GM18907 (cell line): ENCODE measurements at regions not wholly inside any gene's neighbourhood (a gene's known extent, or its start where the extent isn't known, plus 50 kb on each side); places are given as distances from the start of the nearest gene placed in this dataset.
"Not testable (repeated sequence)": the region's sequence is repeated elsewhere in the genome, so short reads cannot be mapped to it uniquely, and the experiment has no call there.

ENCODE experiments used
- ATAC-seq: cut with Tn5 transposase; IDR thresholded peaks from one replicate; pipeline ENCODE4 v1.9.1; 2021; ENCODE audit warnings: mild to moderate bottlenecking, moderate library complexity; ENCODE audit not compliant: unreplicated experiment

GRCh38 chr5:74500110-74500917 lies 140.2 kb downstream of the ENC1 start:
- no peak for ATAC-seq

- ATAC-seq = no peak
These were observed 141.1 kb downstream of the ENC1 start for GRCh38 chr5:74499256-74500050.

- ATAC-seq = no peak
These were observed 142.8 kb downstream of the ENC1 start for GRCh38 chr5:74497706-74498105.

- ATAC-seq = no peak
These were observed 147.1 kb downstream of the ENC1 start for GRCh38 chr5:74493411-74493810.

- no peak for ATAC-seq
These were observed 148.3 kb downstream of the ENC1 start for GRCh38 chr5:74492230-74492629.

- no peak for ATAC-seq
These were observed 148.9 kb downstream of the ENC1 start for GRCh38 chr5:74491586-74491985.

GRCh38 chr5:74490814-74491213 lies 149.7 kb downstream of the ENC1 start:
- peak; percentile 98 for ATAC-seq

GRCh38 chr5:74482990-74483389 lies 157.5 kb downstream of the ENC1 start:
- ATAC-seq = no peak

- no peak for ATAC-seq
These were observed 158.0 kb downstream of the ENC1 start for GRCh38 chr5:74482523-74482922.

GRCh38 chr5:74481357-74481756 lies 159.2 kb downstream of the ENC1 start:
- ATAC-seq = not testable (repeated sequence)

- ATAC-seq = no peak
These were observed 160.3 kb downstream of the ENC1 start for GRCh38 chr5:74480201-74480600.

- ATAC-seq = no peak
These were observed 162.2 kb downstream of the ENC1 start for GRCh38 chr5:74478328-74478727.

GRCh38 chr5:74477761-74478160 lies 162.8 kb downstream of the ENC1 start:
- no peak for ATAC-seq

- no peak for ATAC-seq
These were observed 163.6 kb downstream of the ENC1 start for GRCh38 chr5:74476819-74477453.

GRCh38 chr5:74476046-74476818 lies 164.3 kb downstream of the ENC1 start:
- no peak for ATAC-seq

GRCh38 chr5:74471875-74472274 lies 168.7 kb downstream of the ENC1 start:
- ATAC-seq = no peak

- no peak for ATAC-seq
These were observed 171.1 kb downstream of the ENC1 start for GRCh38 chr5:74469234-74469994.

GRCh38 chr5:74468421-74468820 lies 172.1 kb downstream of the ENC1 start:
- ATAC-seq = no peak

- no peak for ATAC-seq
These were observed 174.8 kb downstream of the ENC1 start for GRCh38 chr5:74465724-74466123.

- no peak for ATAC-seq
These were observed 175.9 kb downstream of the ENC1 start for GRCh38 chr5:74464512-74465209.
